CD4-positive, alpha-beta T cell treated with Interleukin-4 for 1 hour (primary cell): ENCODE measurements at regions not wholly inside any gene's neighbourhood (a gene's known extent, or its start where the extent isn't known, plus 50 kb on each side); places are given as distances from the start of the nearest gene placed in this dataset.

ENCODE experiments used
- DNase-seq, 2 donors: peaks; one replicate each; pipeline ENCODE4 v3.0.0-alpha.2; 2020 to 2022

GRCh38 chr12:75900226-75900625 lies 131.3 kb downstream of the PHLDA1 start:
- no peak for DNase-seq

DNA sequence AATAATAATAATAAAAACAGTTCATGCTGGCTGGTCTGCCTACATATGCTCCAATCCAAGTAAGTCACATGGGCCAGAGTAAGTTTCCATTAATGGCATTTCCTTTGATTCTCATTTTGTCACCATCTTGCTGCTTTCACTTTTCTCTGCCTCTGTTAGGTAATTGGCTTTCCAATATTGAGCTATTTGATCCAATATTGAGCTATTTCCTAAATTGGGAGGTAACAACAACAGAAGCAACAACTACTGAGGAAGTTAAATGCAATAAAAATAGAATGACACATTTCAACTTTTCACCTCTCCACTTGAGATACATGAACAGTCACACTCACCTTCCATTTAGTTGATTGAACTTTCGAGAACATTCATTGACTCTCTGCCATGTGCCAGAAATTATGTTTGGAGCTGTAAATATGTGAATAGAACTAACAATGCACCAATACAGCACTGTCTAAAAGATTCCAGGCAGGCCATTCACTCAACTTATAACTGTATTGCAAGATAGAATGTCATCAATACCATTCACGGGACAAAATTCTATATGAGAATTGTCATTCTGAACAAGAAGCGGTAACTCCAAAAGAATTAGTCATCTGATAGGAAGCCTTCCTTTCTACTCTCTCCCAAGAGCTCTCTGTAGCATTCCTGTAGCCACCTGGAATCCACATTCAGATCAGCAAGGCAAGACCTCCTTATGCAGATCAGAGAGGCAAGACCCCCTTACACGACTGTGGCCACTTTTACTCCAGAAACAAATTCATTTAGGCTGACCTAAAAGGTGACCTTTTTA lies 136.4 kb downstream of the PHLDA1 start:
- DNase-seq = no peak

DNA sequence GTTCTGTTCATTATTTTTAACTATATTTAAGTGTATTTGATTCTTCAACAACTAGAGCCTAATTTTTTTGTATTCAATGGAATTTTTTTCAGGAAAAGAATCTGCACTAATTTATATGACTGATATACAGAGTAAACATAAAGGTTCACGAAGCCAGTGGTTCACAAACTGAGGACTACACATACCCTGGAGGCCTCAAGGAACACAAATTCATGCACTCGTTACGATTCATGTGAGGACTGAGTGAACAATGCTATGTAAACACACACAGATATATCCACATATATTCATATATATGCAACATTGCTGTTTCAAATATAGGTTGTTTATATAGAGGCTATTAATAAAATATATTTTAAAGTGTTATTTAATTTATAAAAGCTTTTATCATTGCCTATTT lies 137.8 kb downstream of the PHLDA1 start:
- no peak for DNase-seq

- DNase-seq = no peak
Observed at GRCh38 chr12:75892731-75893408, 138.7 kb downstream of the PHLDA1 start.

DNA sequence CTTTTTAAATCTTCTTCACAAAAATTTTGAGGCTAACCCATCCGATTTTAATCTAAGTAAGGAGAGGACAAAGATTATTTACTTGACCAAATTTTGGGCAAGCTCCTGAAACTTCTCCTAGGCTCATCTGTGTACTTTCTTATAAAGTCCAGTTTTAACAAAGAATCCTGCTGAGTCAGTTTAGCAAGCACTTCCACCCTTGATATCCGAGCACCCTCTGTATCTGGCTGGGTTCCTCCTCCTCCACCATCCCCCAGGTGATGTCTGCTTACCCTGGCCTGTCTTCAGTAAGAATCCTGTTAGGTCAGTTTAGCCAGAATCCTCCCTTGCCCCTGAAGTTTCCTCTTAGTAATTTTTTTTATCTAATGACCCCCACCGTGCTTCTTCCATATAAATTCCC lies 140.5 kb downstream of the PHLDA1 start:
- DNase-seq = no peak

DNA sequence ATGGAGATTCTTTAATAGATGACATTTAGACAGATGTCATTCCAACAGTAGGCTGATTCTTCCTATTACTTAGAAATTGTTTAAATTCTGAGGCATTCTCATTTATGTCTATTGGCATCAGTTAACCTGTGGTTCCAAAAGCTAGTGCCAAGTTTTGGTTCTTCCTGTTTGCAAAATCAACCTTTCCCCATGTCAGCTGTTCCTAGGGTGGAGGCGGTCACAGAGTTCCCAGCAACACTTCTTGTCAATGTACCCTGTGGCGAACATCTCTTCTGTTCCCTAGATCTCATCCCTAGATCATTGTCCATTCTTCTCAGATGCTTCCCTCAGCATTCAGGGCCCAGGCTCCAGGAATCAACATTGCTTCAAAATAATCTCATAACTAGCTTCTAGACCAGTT lies 140.9 kb downstream of the PHLDA1 start:
- DNase-seq = no peak

DNA sequence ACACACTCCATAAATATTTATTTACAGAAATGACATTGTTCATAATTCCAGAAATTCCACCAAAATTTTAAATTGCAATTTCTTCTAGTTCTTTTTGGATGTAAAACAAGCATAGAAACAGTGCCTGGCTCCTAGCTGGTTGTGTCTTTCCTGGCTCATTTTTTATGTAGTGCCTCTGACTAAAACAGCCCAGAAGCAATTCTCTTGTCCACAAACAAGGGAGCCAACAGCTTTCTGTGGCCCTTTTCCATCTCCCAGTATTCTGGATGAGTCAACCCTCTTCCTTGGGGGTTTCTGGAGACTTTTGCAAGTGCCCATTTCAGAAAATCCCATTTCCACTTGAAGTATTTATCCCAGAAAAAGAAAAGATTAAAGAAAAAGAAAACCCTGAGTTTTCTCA lies 141.4 kb downstream of the PHLDA1 start:
- DNase-seq = no peak

- no peak for DNase-seq
Observed at GRCh38 chr12:75888874-75889613, 142.5 kb downstream of the PHLDA1 start.

DNA sequence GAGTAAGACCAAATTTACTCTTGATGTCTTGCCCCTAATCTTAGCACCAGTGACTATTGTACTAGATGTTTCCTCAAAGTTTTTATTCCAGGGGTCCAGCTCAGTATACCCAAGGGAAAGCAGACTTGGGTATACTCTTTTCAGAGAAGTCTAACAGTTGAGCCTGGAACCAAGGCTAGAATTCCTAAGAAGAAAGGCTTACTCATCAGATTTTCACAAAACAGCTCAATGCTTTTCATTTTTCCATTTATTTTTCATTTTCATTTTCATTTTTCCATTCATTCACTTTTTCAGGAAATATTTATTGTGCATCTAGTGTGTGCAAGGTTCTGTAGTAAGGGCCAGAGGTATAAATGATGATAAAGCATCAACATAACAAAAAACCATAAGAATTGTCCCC lies 143.2 kb downstream of the PHLDA1 start:
- no peak for DNase-seq

- DNase-seq = no peak
Observed at GRCh38 chr12:75887979-75888378, 143.6 kb downstream of the PHLDA1 start.

GRCh38 chr12:75884465-75884985 lies 147.1 kb downstream of the PHLDA1 start:
- DNase-seq = no peak

DNA sequence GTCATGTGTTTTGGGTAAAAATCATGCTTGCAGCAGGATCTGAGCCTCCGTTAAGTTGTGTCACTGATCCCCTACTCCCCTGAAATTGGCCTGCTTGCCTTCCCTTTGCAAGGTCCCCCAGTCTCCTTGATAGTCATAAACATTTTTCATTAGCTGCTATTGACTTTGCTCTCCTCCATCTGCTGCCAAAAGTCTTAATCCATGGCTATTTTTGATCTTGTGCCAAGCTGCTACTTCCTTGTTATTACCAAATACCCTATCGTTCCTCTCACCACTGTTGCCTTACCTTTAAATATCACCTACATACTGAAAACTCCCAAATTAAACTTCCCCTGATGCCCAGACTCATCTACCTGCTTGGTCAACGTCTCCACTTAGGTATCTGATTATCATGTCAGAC lies 148.3 kb downstream of the PHLDA1 start:
- no peak for DNase-seq

- no peak for DNase-seq
Observed at GRCh38 chr12:75882421-75882820, 149.2 kb downstream of the PHLDA1 start.

GRCh38 chr12:75881920-75882319 lies 149.7 kb downstream of the PHLDA1 start:
- DNase-seq = no peak

DNA sequence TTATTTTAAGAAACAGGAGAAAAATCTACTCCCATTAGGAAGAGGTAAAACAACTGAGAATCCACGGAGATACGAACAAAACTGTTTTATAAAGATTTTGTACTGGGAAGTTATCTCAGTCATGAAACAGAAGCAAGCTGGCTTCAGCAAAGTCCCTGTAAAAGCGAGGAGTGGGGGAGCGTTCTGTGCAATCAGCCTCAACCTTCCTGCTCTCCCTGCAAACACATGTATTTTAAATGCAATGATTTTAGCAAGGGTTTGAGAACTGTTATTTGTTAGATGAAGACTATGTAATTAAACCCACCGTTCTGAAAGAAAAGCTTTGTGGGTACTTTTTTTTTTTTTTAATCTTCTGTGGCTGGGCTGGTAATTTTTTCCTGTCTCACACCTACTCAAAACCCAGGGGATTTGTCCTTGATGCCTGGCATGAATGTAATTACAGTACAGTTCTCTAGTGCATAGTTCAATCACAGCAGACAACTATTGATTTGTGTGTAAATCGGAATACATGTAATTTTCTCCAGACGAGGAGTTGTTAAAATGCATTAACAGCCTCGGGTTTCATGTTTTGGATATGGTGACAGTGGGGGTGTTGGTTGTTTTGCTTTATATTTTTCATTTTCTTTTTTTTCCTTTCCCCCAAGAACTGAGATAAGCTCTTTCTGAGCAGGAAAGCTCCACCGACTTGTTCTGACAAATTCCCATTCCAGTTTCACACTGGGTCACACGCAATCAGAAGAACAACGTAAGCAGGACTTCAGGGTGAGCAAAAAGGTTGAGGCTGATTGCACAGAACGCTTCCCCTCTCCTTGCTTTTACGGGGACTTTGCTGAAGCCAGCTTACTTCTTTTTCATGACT lies 153.6 kb downstream of the PHLDA1 start:
- no peak for DNase-seq

DNA sequence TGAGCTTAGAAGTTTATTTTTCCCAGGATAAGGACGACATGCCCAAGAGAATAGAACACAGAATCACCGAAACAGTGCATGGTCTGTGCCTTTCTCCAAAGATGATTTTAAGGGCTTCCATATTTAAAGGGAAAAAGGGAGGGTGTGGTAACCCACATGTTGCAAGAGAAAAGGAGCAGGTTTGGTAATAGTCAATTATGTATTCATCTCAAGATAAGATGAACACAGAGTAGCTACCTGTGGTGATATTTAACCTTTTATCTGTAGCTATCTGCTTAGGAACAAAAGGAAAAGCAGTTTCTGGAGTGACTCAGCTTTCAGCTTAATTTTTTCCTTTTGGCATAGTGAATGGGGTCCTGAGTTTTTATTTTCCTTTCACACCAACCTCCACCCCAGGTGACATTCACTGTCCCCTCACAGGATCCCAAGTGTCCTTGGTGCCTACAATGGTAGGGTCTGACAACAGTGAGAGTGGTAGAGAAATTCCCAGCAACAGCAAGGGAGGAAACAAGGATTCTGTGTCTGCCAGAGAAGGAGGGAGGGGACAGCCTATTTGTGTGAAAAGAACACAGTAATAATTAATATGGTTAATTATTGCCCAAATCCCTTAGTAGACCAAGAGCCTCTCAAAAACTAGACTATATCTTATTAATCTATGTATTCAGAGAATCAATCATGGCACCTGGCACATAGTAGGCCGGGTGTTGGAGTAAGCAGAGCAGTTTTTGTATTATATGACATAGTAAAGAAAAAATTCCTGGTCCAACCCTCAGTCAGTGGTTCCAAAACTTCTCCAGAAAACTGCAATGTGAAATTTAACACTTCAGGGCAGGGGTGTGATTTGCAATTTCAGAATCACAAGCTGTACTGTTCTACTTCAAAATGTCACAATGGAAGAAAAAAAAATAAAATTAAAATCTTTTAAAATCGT lies 154.5 kb downstream of the PHLDA1 start:
- DNase-seq = no peak

DNA sequence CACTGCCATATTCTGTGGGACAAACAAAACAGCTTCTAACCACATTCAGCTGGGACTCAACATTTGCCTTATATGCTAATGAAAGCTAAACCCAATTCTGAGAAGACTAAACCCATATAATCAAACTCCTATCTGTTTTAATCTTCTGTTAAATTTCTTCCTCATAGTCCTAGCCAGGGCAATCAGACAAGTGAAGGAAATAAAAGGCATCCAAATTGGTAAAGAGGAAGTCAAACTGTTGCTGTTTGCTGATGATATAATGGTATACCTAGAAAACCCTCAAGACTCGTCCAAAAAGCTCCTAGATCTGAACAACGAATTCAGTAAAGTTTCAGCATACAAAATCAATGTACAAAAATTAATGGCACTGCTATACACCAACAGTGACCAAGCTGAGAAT lies 157.1 kb downstream of the PHLDA1 start:
- no peak for DNase-seq

GRCh38 chr12:75872762-75873161 lies 158.8 kb downstream of the PHLDA1 start:
- DNase-seq = no peak

- DNase-seq = no peak
Observed at GRCh38 chr12:75870878-75871277, 160.7 kb downstream of the PHLDA1 start.

GRCh38 chr12:75868501-75868900 lies 163.1 kb downstream of the PHLDA1 start:
- no peak for DNase-seq

GRCh38 chr12:75865315-75865714 lies 166.3 kb downstream of the PHLDA1 start:
- DNase-seq = no peak

- DNase-seq = no peak
Observed at GRCh38 chr12:75864161-75864560, 167.4 kb downstream of the PHLDA1 start.
